Renal pelvis (tissue), 1 donor: ENCODE measurements at regions not wholly inside any gene's neighbourhood (a gene's known extent, or its start where the extent isn't known, plus 50 kb on each side); places are given as distances from the start of the nearest gene placed in this dataset.

Source experiments
- DNase-seq: peaks from one replicate; pipeline ENCODE4 v3.0.0-alpha.2; 2013

- DNase-seq, result no peak
Measured at GRCh38 chr18:42185486-42185885, 230.5 kb downstream of the PIK3C3 start.

- no peak for DNase-seq
Measured at GRCh38 chr18:42187611-42188380, 232.8 kb downstream of the PIK3C3 start.

GRCh38 chr18:42190643-42191042 lies 235.6 kb downstream of the PIK3C3 start:
- no peak for DNase-seq

GRCh38 chr18:42192251-42193248 lies 237.5 kb downstream of the PIK3C3 start:
- no peak for DNase-seq

GRCh38 chr18:42196651-42197050 lies 241.6 kb downstream of the PIK3C3 start:
- no peak for DNase-seq

GRCh38 chr18:42201137-42201536 lies 246.1 kb downstream of the PIK3C3 start:
- no peak for DNase-seq

GRCh38 chr18:42211201-42211600 lies 256.2 kb downstream of the PIK3C3 start:
- DNase-seq, result no peak

GRCh38 chr18:42222557-42222956 lies 267.5 kb downstream of the PIK3C3 start:
- no peak for DNase-seq

GRCh38 chr18:42228581-42228980 lies 273.5 kb downstream of the PIK3C3 start:
- no peak for DNase-seq

GRCh38 chr18:42229211-42230210 lies 274.5 kb downstream of the PIK3C3 start:
- DNase-seq, result no peak

- DNase-seq, result no peak
Measured at GRCh38 chr18:42230636-42231035, 275.6 kb downstream of the PIK3C3 start.

GRCh38 chr18:42231284-42231683 lies 276.2 kb downstream of the PIK3C3 start:
- no peak for DNase-seq

GRCh38 chr18:42231796-42232195 lies 276.8 kb downstream of the PIK3C3 start:
- no peak for DNase-seq

GRCh38 chr18:42233908-42234307 lies 278.9 kb downstream of the PIK3C3 start:
- no peak for DNase-seq

GRCh38 chr18:42242758-42243157 lies 287.7 kb downstream of the PIK3C3 start:
- no peak for DNase-seq

GRCh38 chr18:42245137-42245536 lies 290.1 kb downstream of the PIK3C3 start:
- DNase-seq, result no peak

- DNase-seq, result no peak
Measured at GRCh38 chr18:42255908-42256765, 301.1 kb downstream of the PIK3C3 start.

- DNase-seq, result no peak
Measured at GRCh38 chr18:42258301-42258965, 303.4 kb downstream of the PIK3C3 start.

GRCh38 chr18:42261731-42262130 lies 306.7 kb downstream of the PIK3C3 start:
- DNase-seq, result no peak

- peak; percentile 33 for DNase-seq
Measured at GRCh38 chr18:42264497-42264896, 309.5 kb downstream of the PIK3C3 start.
